ENCODE measurements at regions not wholly inside any gene's neighbourhood (a gene's known extent, or its start where the extent isn't known, plus 50 kb on each side); places are given as distances from the start of the nearest gene placed in this dataset.
A peak's percentile ranks its signal among the peaks of the same experiment; 100 is the strongest.

- H2AFZ ChIP-seq, result no peak overlapping the region
- peaks cover 5% of the 10 kb centered on the region for H3K4me1 ChIP-seq
These were observed 64.1 kb upstream of the HS3ST4 start for GRCh38 chr16:25627641-25628040.

GRCh38 chr16:25626172-25626571 lies 65.6 kb upstream of the HS3ST4 start:
- Histone ChIP-seq H2AFZ (peak overlapping the region; percentile 10), H3K9ac (no peak overlapping the region), H3K79me2 (no peaks in the 10 kb centered on the region), H3K36me3 (ENCODE audit: control insufficient read depth, insufficient read depth, low read length) (no peaks in the 10 kb centered on the region), H3K4me1 (no peaks in the 10 kb centered on the region), H3K9me3 (ENCODE audit: control insufficient read depth, low read length) (no peaks in the 10 kb centered on the region), H3K4me2 (ENCODE audit: low read length) (no peak overlapping the region), H3K27ac (no peak overlapping the region), H3K4me3 (ENCODE audit: low read depth, low read length) (no peak overlapping the region), H3K27me3 (ENCODE audit: control insufficient read depth, insufficient read depth, low read length) (no peaks in the 10 kb centered on the region)
- TF ChIP-seq CTCF (IDR thresholded peaks at IDR 0.05), result no peak

More at GRCh38 chr16:25627641-25628040, 64.1 kb upstream of the HS3ST4 start:
- Histone ChIP-seq H3K27me3 (ENCODE audit: control insufficient read depth, insufficient read depth, low read length) (no peaks in the 10 kb centered on the region), H3K36me3 (ENCODE audit: control insufficient read depth, insufficient read depth, low read length) (no peaks in the 10 kb centered on the region), H3K27ac (no peak overlapping the region), H3K9me3 (ENCODE audit: control insufficient read depth, low read length) (no peaks in the 10 kb centered on the region), H3K79me2 (no peaks in the 10 kb centered on the region), H3K4me2 (ENCODE audit: low read length) (no peak overlapping the region), H3K9ac (no peak overlapping the region), H3K4me3 (ENCODE audit: low read depth, low read length) (no peak overlapping the region)
- no peak for TF ChIP-seq CTCF (IDR thresholded peaks at IDR 0.05)

- Histone ChIP-seq H3K4me3 (ENCODE audit: low read depth, low read length) (no peak overlapping the region), H3K9ac (no peak overlapping the region), H2AFZ (peak overlapping the region; percentile 10), H3K4me2 (ENCODE audit: low read length) (no peak overlapping the region), H3K4me1 (peaks cover 4% of the 10 kb centered on the region), H3K36me3 (ENCODE audit: control insufficient read depth, insufficient read depth, low read length) (no peaks in the 10 kb centered on the region), H3K79me2 (no peaks in the 10 kb centered on the region), H3K9me3 (ENCODE audit: control insufficient read depth, low read length) (no peaks in the 10 kb centered on the region), H3K27me3 (ENCODE audit: control insufficient read depth, insufficient read depth, low read length) (no peaks in the 10 kb centered on the region), H3K27ac (no peak overlapping the region)
- TF ChIP-seq CTCF (IDR thresholded peaks at IDR 0.05), result no peak
These were observed 66.1 kb upstream of the HS3ST4 start for GRCh38 chr16:25625620-25626019.

GRCh38 chr16:25614716-25615265 lies 77.0 kb upstream of the HS3ST4 start:
- H3K9ac ChIP-seq, result no peak overlapping the region
- no peaks in the 10 kb centered on the region for H3K9me3 ChIP-seq (ENCODE audit: control insufficient read depth, low read length)
- H3K4me1 ChIP-seq, result no peaks in the 10 kb centered on the region
- no peaks in the 10 kb centered on the region for H3K79me2 ChIP-seq
- no peak for TF ChIP-seq CTCF (IDR thresholded peaks at IDR 0.05)
- H2AFZ ChIP-seq, result no peak overlapping the region
- no peak overlapping the region for H3K4me3 ChIP-seq (ENCODE audit: low read depth, low read length)
- no peaks in the 10 kb centered on the region for H3K27me3 ChIP-seq (ENCODE audit: control insufficient read depth, insufficient read depth, low read length)
- no peak overlapping the region for H3K27ac ChIP-seq
- no peak overlapping the region for H3K4me2 ChIP-seq (ENCODE audit: low read length)
- H3K36me3 ChIP-seq (ENCODE audit: control insufficient read depth, insufficient read depth, low read length), result no peaks in the 10 kb centered on the region

GRCh38 chr16:25613931-25614330 lies 77.8 kb upstream of the HS3ST4 start:
- Histone ChIP-seq H3K4me3 (ENCODE audit: low read depth, low read length) (no peak overlapping the region), H3K36me3 (ENCODE audit: control insufficient read depth, insufficient read depth, low read length) (no peaks in the 10 kb centered on the region), H3K4me1 (no peaks in the 10 kb centered on the region), H3K4me2 (ENCODE audit: low read length) (no peak overlapping the region), H3K79me2 (no peaks in the 10 kb centered on the region), H3K27ac (no peak overlapping the region), H3K9me3 (ENCODE audit: control insufficient read depth, low read length) (no peaks in the 10 kb centered on the region), H2AFZ (no peak overlapping the region), H3K27me3 (ENCODE audit: control insufficient read depth, insufficient read depth, low read length) (no peaks in the 10 kb centered on the region), H3K9ac (no peak overlapping the region)
- no peak for TF ChIP-seq CTCF (IDR thresholded peaks at IDR 0.05)

All from parathyroid adenoma (tissue), 2 donors.